Fibroblast of pulmonary artery (primary cell): ENCODE measurements at regions not wholly inside any gene's neighbourhood (a gene's known extent, or its start where the extent isn't known, plus 50 kb on each side); places are given as distances from the start of the nearest gene placed in this dataset.

Experiments used
- DNase-seq: peaks from one replicate; pipeline ENCODE4 v3.0.0-alpha.2; 2010; ENCODE audit warnings: low read depth
- H3K4me3 ChIP-seq: replicated peaks from 2 replicates; pipeline ENCODE4 v1.5.1; 2011; ENCODE audit warnings: low read depth, mild to moderate bottlenecking, control low read depth, low read length, moderate library complexity
- CTCF ChIP-seq: IDR thresholded peaks from 2 replicates; pipeline ENCODE4 v1.5.1; 2011; ENCODE audit warnings: mild to moderate bottlenecking, control low read depth, low read length, inconsistent platforms; ENCODE audit errors: missing control alignments

DNA sequence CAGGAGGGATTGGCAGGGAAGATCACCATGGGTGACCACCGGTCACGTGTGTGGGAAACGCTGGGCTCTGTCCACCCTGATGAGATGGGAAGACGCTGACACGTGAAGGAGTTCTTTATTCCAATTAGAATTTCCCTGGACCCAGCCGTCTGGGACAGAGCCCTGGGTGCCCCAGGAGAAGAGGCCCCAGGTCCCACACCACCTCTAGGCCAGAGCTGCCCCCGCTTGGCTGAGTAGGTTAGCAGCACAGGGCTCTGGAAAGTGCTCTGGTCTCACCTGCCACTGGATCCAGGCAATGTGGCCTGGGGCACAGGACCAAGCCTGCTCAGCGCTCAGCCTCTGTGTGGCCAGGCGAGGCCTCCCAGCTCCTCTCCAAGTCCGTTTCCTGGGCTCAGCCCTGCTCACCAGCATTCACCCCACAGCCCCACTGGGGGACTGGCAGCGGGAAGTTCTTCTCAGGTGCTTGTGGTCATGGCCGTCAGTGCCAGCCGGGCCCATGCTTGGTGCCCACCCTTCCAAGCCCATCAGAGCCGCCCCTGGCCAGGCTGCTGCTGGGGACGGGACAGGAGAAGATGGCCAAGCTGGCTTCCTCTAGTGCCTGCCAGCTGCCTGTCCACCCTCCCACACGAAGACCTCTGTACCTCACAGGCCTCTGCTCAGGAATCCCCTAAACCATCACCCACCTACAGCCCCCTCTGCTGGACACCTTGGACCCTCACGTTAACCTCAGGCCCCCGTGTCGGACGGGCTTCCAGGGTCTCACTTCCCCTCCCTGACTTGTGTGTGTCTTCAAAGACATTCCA, 62.5 kb upstream of the FGF3 start:
- DNase-seq = no peak
- H3K4me3 ChIP-seq = no peak overlapping the region
- TF ChIP-seq CTCF = peak; percentile 2

DNA sequence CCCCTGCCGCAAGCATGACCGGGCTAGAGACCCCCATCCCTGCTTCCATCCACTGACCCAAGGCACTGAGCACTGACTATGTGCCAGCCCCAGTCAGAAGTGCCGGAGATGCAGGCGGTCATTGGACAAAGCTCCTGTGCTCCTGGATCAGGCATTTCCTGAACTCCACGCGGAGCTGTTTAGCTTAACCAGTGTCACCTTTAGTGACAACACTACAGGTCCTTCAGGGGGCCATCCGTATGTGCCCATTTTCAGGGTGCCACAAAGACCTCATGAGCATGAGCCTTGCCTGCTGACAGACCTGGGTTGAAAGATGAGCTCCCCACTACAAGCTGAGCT, 63.0 kb upstream of the FGF3 start:
- TF ChIP-seq CTCF = no peak
- no peak overlapping the region for H3K4me3 ChIP-seq
- no peak for DNase-seq

DNA sequence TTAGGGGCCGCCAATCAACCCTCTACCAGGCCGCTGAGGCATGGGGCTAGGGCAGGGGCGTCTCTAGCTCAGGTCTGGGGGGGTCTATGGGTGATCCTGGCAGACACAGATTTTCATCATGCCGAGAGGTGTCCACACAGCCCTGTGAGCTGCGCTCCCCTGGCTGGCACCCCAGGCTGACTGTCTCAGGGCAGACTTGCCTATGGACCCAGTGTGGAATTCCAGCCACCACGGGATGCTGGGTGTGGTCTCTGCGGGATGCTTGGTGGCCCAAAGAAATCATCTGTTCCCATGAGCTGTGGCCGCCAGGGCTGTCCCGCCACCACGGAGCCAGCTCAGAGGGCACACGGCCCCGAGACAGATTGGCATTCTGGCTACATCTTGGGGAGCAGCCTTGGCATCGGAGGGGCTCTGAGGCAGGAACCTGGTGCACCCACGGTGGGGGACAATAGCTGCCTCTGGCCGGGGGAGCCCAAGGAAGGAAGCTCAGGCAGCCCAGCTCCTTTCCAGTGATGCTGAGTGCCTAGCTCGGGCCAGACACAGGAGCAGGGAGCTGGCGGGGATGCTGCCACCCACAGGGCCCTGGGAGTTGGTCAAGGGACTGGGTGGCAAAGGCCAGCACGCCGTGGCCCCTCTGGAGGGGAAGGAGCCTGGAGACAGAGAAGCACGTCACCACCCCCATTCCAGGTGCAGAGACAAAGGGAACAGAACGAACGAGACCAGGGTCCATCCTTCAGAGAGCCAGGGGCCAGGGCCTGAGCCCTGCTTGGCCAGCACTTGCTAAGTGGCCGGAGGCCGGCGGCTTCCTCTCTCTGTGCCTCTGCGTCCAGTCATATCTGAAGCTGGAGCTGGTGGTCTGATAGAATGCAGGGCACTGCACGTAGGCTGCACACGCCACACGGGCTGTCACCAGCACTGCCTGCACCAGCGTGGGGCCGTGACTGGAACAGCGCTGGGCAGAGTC, 64.4 kb upstream of the FGF3 start:
- no peak overlapping the region for H3K4me3 ChIP-seq
- DNase-seq = no peak
- TF ChIP-seq CTCF = no peak

GRCh38 chr11:69884286-69884685, 65.1 kb upstream of the FGF3 start:
- no peak overlapping the region for H3K4me3 ChIP-seq
- DNase-seq = no peak
- no peak for TF ChIP-seq CTCF

GRCh38 chr11:69884751-69885150, 65.5 kb upstream of the FGF3 start:
- no peak for DNase-seq
- TF ChIP-seq CTCF = no peak
- H3K4me3 ChIP-seq = no peak overlapping the region

- H3K4me3 ChIP-seq = no peak overlapping the region
- no peak for DNase-seq
- TF ChIP-seq CTCF = no peak
Observed at GRCh38 chr11:69887330-69887729, 68.1 kb upstream of the FGF3 start.
